GM23248 (cell line): ENCODE measurements at regions not wholly inside any gene's neighbourhood (a gene's known extent, or its start where the extent isn't known, plus 50 kb on each side); places are given as distances from the start of the nearest gene placed in this dataset.

Experiments used
- DNase-seq: peaks from one replicate; pipeline ENCODE4 v3.0.0-alpha.2; 2015
- H2AFZ ChIP-seq: fragments of 200-600 bp; sonication (generic); 2 replicates; pipeline ENCODE4 v1.6.1; 2016; ENCODE audit warnings: antibody characterized with exemption
- H3F3A ChIP-seq: fragments of 200-600 bp; sonication (generic); 2 replicates; pipeline ENCODE4 v1.6.1; 2016; ENCODE audit warnings: mild to moderate bottlenecking, antibody characterized with exemption, mixed run types; ENCODE audit not compliant: insufficient read depth
- H3K27ac ChIP-seq: fragments of 200-600 bp; sonication (generic); 2 replicates; pipeline ENCODE4 v1.5.1; 2016; ENCODE audit warnings: mild to moderate bottlenecking
- H3K27me3 ChIP-seq: fragments of 200-600 bp; sonication (generic); replicated peaks from 2 replicates; pipeline ENCODE4 v1.6.1; 2016; ENCODE audit warnings: mild to moderate bottlenecking; ENCODE audit not compliant: insufficient read depth
- H3K36me3 ChIP-seq: fragments of 200-600 bp; sonication (generic); 2 replicates; pipeline ENCODE4 v1.6.1; 2016; ENCODE audit warnings: low read depth, mild to moderate bottlenecking
- H3K4me1 ChIP-seq: fragments of 200-600 bp; sonication (generic); 2 replicates; pipeline ENCODE4 v1.6.1; 2016; ENCODE audit warnings: mild to moderate bottlenecking; ENCODE audit not compliant: insufficient read depth
- H3K4me2 ChIP-seq: fragments of 200-600 bp; sonication (generic); one replicate; pipeline ENCODE4 v1.6.1; 2016; ENCODE audit warnings: mild to moderate bottlenecking; ENCODE audit not compliant: unreplicated experiment
- H3K4me3 ChIP-seq: fragments of 200-600 bp; sonication (generic); 2 replicates; pipeline ENCODE4 v1.5.1; 2016; ENCODE audit warnings: mild to moderate bottlenecking
- H3K79me2 ChIP-seq: fragments of 200-600 bp; sonication (generic); 2 replicates; pipeline ENCODE4 v1.6.1; 2016; ENCODE audit warnings: mild to moderate bottlenecking; ENCODE audit not compliant: insufficient read depth
- H3K9ac ChIP-seq: fragments of 200-600 bp; sonication (generic); 2 replicates; pipeline ENCODE4 v1.6.1; 2016; ENCODE audit warnings: mild to moderate bottlenecking
- H3K9me2 ChIP-seq: fragments of 200-600 bp; sonication (generic); 2 replicates; pipeline ENCODE4 v1.6.1; 2016; ENCODE audit warnings: mixed run types, mild to moderate bottlenecking, moderate library complexity; ENCODE audit not compliant: insufficient read depth
- H3K9me3 ChIP-seq: fragments of 200-600 bp; sonication (generic); one replicate; pipeline ENCODE4 v1.6.1; 2017; ENCODE audit warnings: low read depth
- H4K20me1 ChIP-seq: fragments of 200-600 bp; sonication (generic); 2 replicates; pipeline ENCODE4 v1.6.0; 2016; ENCODE audit not compliant: insufficient read depth
- EZH2 ChIP-seq: fragments of 200-600 bp; sonication (generic); IDR thresholded peaks from 2 replicates; pipeline ENCODE4 v1.6.1; 2018; ENCODE audit warnings: antibody characterized with exemption, mild to moderate bottlenecking; ENCODE audit not compliant: insufficient read depth, poor library complexity, severe bottlenecking
- EZH2phosphoT487 ChIP-seq: fragments of 200-600 bp; sonication (generic); IDR thresholded peaks from 2 replicates; pipeline ENCODE4 v1.6.1; 2018; ENCODE audit warnings: antibody characterized with exemption, moderate library complexity, mild to moderate bottlenecking, low read depth; ENCODE audit not compliant: insufficient read depth
- WGBS, 2 experiments: methylation state at CpG; one replicate each; pipeline ENCODE4 v1.1.6; 2015 to 2017; ENCODE audit warnings: low lambda C conversion rate in 2 of 2, low coverage in 1 of 2; ENCODE audit errors: missing lambda C conversion rate in 2 of 2; 5-methylcytosine and 5-hydroxymethylcytosine counted together
- in situ Hi-C: fragments of 300-500 bp; cut with MboI; formaldehyde crosslinking; loops from 2 replicates; pipeline ENCODE4 v1.15.0; 2020

DNA sequence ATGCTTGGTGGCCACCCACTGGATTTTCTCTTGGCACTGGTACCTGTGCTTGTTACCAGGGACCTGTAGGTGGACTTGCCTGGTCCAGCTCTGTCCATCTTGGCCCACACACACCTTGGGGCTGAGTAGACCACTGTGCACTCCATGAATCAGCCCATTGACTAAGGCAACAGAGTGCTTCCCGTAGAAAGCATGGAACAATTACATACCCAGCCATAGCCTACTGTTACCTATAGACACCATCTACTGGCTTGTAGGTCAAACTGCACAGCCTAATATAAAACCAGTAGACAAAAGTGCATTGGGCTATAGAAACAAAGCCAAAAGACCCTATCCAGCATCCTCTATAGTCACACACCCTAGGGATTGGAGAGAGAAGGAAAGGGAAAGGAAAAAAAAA, 378.9 kb downstream of the OTOL1 start:
- TF ChIP-seq EZH2 (no peak), EZH2phosphoT487 (no peak)
- no peak overlapping the region for H3K9ac ChIP-seq
- no peak overlapping the region for H3K4me2 ChIP-seq
- no peaks in the 10 kb centered on the region for H3K36me3 ChIP-seq
- H3K4me3 ChIP-seq, result no peak overlapping the region
- H3K9me2 ChIP-seq, result no peaks in the 10 kb centered on the region
- H4K20me1 ChIP-seq, result no peaks in the 10 kb centered on the region
- no peak overlapping the region for H2AFZ ChIP-seq
- no peaks in the 10 kb centered on the region for H3K79me2 ChIP-seq
- no peak for DNase-seq
- no peaks in the 10 kb centered on the region for H3K4me1 ChIP-seq
- no peak overlapping the region for H3K27ac ChIP-seq
- H3F3A ChIP-seq, result no peaks in the 10 kb centered on the region
- WGBS, 2 experiments, result 68 to 89% methylated on average over 1 of the region's 1 CpG
- H3K27me3 ChIP-seq, result no peaks in the 10 kb centered on the region
- H3K9me3 ChIP-seq, result no peaks in the 10 kb centered on the region
- in situ Hi-C loops, result no loop called here

DNA sequence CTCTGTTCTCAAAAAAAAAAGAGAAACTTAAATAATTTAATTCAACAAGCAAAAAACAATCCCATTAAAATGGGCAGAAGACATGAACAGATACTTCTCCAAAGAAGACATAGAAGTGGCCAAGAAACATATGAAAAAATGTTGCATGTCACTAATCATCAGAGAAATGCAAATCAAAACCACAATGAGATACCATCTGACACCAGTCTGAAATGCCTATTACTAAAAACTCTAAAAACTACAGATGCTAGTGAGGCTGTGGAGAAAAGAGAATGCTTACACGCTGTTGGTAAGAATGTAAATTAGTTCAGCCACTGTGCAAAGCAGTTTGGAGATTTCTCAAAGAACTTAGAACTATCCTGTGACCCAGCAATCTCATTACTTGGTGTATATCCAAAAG, 382.9 kb downstream of the OTOL1 start:
- no peaks in the 10 kb centered on the region for H3F3A ChIP-seq
- no peak for DNase-seq
- H3K4me1 ChIP-seq, result no peaks in the 10 kb centered on the region
- H2AFZ ChIP-seq, result no peak overlapping the region
- no peaks in the 10 kb centered on the region for H3K9me2 ChIP-seq
- no peak overlapping the region for H3K27ac ChIP-seq
- TF ChIP-seq EZH2phosphoT487 (no peak), EZH2 (no peak)
- H4K20me1 ChIP-seq, result no peaks in the 10 kb centered on the region
- no peak overlapping the region for H3K4me3 ChIP-seq
- 7 to 14% methylated on average over 1 of the region's 1 CpG for WGBS, 2 experiments
- H3K36me3 ChIP-seq, result no peaks in the 10 kb centered on the region
- no peak overlapping the region for H3K9ac ChIP-seq
- H3K4me2 ChIP-seq, result no peak overlapping the region
- in situ Hi-C loops, result no loop called here
- H3K27me3 ChIP-seq, result no peaks in the 10 kb centered on the region
- no peaks in the 10 kb centered on the region for H3K9me3 ChIP-seq
- no peaks in the 10 kb centered on the region for H3K79me2 ChIP-seq

DNA sequence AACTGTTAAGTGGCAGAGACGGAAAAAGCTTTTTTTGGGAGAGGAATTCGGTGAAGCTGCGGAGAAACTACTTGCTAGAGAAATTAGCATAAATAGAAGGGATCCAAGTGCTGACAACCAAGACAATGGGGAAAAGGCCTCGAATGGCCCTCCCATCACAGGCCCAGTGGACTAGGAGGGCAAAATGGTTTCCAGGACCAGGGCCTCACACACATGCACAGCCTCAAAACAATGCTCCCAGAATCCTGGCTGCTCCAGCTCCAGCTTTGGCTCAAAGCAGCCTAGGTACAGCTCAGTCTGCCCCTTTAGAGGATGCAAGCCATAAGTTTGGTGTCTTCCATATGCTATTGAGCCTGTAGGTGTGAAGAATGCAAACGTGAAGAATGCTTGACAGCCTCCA, 388.2 kb downstream of the OTOL1 start:
- WGBS, 2 experiments, result 56 to 73% methylated on average over 5 of the region's 5 CpGs
- Histone ChIP-seq H3K9me2 (no peaks in the 10 kb centered on the region), H3K4me1 (no peaks in the 10 kb centered on the region), H3K4me2 (no peak overlapping the region), H3F3A (0 out of 2 replicates have a peak, but pooled peaks cover 5% of the 10 kb centered on the region), H3K36me3 (no peaks in the 10 kb centered on the region), H3K27me3 (no peaks in the 10 kb centered on the region), H3K27ac (no peak overlapping the region), H3K9ac (no peak overlapping the region), H3K4me3 (no peak overlapping the region), H4K20me1 (no peaks in the 10 kb centered on the region), H2AFZ (no peak overlapping the region), H3K9me3 (no peaks in the 10 kb centered on the region), H3K79me2 (no peaks in the 10 kb centered on the region)
- TF ChIP-seq EZH2 (no peak), EZH2phosphoT487 (no peak)
- in situ Hi-C loops, result no loop called here
- no peak for DNase-seq

DNA sequence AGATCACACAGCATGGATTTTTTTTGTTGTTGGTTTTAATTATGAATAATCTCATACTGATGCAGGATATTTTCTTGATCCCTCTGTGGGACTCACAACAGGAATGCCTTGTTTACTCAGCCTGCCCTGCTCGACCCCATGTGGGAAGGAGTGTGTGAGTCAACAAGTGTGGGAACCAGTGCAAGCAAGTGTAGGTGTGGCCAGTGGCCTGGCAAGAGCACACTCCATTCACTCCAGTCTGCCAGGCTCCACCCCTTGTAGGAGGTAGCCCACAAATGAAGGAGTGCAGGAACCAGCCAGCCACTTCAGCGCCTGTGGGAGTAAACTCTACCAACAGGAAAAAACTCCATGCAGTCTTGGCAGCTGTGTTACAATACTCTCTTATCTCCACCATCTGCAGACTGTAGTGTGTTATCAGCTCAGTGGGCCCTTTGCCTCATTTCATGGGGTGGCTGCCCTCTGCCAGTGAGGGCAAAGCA, 393.6 kb downstream of the OTOL1 start:
- Histone ChIP-seq H3K4me1 (peaks cover 12% of the 10 kb centered on the region), H2AFZ (no peak overlapping the region), H3K9me3 (no peaks in the 10 kb centered on the region), H3F3A (peaks cover 17% of the 10 kb centered on the region; the same call in 1 of the 2 replicates), H3K27ac (peak overlapping the region; percentile 43; the same call in 1 of the 2 replicates), H3K27me3 (no peaks in the 10 kb centered on the region), H3K9ac (no peak overlapping the region), H3K9me2 (no peaks in the 10 kb centered on the region), H4K20me1 (no peaks in the 10 kb centered on the region), H3K4me2 (no peak overlapping the region), H3K36me3 (no peaks in the 10 kb centered on the region), H3K4me3 (no peak overlapping the region), H3K79me2 (no peaks in the 10 kb centered on the region)
- TF ChIP-seq EZH2, result no peak
- TF ChIP-seq EZH2phosphoT487, result no peak
- in situ Hi-C loops, result no loop called here
- peak; percentile 93 for DNase-seq
- 43 to 44% methylated on average over 2 of the region's 2 CpGs for WGBS, 2 experiments

DNA sequence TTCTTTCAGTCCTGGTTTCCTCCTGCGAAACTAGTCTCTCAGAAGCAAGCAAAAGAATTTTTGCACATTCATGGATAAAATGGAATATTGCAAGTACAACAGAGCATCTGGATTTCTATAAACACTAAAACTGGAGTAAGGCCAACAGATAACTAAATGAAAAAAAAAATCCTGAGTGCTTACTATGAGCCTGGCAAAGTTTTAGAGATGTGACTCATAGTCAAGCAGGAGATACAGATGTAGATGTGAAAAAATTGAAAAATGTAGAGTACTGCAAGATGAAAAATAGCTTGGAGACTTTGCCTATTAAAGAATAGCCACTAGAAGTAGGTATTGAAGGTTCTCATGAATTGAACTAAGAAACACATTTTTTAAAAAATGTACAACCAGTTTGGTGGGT, 397.4 kb downstream of the OTOL1 start:
- DNase-seq, result peak; percentile 64
- peak overlapping the region; percentile 17 for H3K4me2 ChIP-seq
- H3K9me3 ChIP-seq, result no peaks in the 10 kb centered on the region
- in situ Hi-C loops, result no loop called here
- no peak for TF ChIP-seq EZH2phosphoT487
- no peak for TF ChIP-seq EZH2
- no peak overlapping the region for H3K9ac ChIP-seq
- no peak overlapping the region for H3K27ac ChIP-seq
- WGBS, 2 experiments, result 47 to 67% methylated on average over 1 of the region's 1 CpG
- no peaks in the 10 kb centered on the region for H4K20me1 ChIP-seq
- H3K4me3 ChIP-seq, result no peak overlapping the region
- H3K9me2 ChIP-seq, result no peaks in the 10 kb centered on the region
- no peaks in the 10 kb centered on the region for H3K36me3 ChIP-seq
- no peaks in the 10 kb centered on the region for H3K79me2 ChIP-seq
- no peak overlapping the region for H2AFZ ChIP-seq
- no peaks in the 10 kb centered on the region for H3K27me3 ChIP-seq
- H3K4me1 ChIP-seq, result peaks cover 12% of the 10 kb centered on the region
- peaks cover 16% of the 10 kb centered on the region; the same call in 1 of the 2 replicates for H3F3A ChIP-seq
